Thymus (tissue), 11 donors: ENCODE measurements at regions not wholly inside any gene's neighbourhood (a gene's known extent, or its start where the extent isn't known, plus 50 kb on each side); places are given as distances from the start of the nearest gene placed in this dataset.

Experiments
- DNase-seq, 9 donors: peaks; one replicate each; pipeline ENCODE4 v3.0.0-alpha.2; 2013; ENCODE audit warnings: low spot score in 9 of 9, low read depth in 6 of 9, missing footprints in 1 of 9
- H3K27ac ChIP-seq, 2 donors: one replicate each; pipeline ENCODE4 v1.5.1; 2013; ENCODE audit warnings: control low read depth in 1 of 2, low read depth in 1 of 2, low read length in 1 of 2, mild to moderate bottlenecking in 1 of 2, moderate library complexity in 1 of 2
- H3K27me3 ChIP-seq, 2 donors: one replicate each; pipeline ENCODE4 v1.5.1; 2013; ENCODE audit warnings: low read length in 1 of 2; ENCODE audit not compliant: control insufficient read depth in 2 of 2, insufficient read depth in 1 of 2
- H3K36me3 ChIP-seq, 2 donors: one replicate each; pipeline ENCODE4 v1.5.1; 2013; ENCODE audit warnings: low read length in 1 of 2, mild to moderate bottlenecking in 1 of 2, moderate library complexity in 1 of 2; ENCODE audit not compliant: control insufficient read depth in 2 of 2, insufficient read depth in 2 of 2
- H3K4me1 ChIP-seq, 2 donors: one replicate each; pipeline ENCODE4 v1.5.1; 2013; ENCODE audit warnings: low read length in 2 of 2; ENCODE audit not compliant: control insufficient read depth in 2 of 2, insufficient read depth in 2 of 2
- H3K4me3 ChIP-seq, 2 donors: one replicate each; pipeline ENCODE4 v1.5.1; 2013; ENCODE audit warnings: low read length in 2 of 2, control low read depth in 1 of 2, mild to moderate bottlenecking in 1 of 2
- H3K9me3 ChIP-seq, 2 donors: one replicate each; pipeline ENCODE4 v1.5.1; 2013; ENCODE audit warnings: low read length in 1 of 2, mild to moderate bottlenecking in 1 of 2; ENCODE audit not compliant: control insufficient read depth in 2 of 2, insufficient read depth in 1 of 2
- WGBS: extraction: QIAGEN DNeasy Blood & Tissue Kit; methylation state at CpG from one replicate; pipeline ENCODE4 v1.1.7; 2013; 5-methylcytosine and 5-hydroxymethylcytosine counted together
- donor health status: healthy.

DNA sequence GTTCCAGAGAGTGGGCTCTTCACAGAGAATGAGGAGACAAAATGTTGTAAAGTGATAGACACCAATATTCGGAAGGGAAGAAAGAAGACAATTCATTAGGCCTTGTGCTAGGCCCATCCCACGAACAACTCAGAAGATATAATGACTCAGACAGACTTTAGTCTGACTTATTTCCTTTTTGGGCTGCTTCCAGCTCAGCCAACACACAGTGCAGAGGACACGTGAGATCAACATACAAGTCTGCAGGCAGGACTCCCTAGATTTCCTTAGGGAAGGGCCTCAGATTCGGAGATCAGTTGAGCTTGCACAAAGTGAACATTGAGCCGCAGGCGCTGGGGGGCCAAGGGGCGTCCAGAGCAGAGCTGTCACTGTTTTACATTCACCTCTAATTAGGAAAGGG is 290.7 kb upstream of the TENM3 start:
- no peak for DNase-seq
- Histone ChIP-seq H3K27ac (no peak overlapping the region), H3K4me3 (no peak overlapping the region)

DNA sequence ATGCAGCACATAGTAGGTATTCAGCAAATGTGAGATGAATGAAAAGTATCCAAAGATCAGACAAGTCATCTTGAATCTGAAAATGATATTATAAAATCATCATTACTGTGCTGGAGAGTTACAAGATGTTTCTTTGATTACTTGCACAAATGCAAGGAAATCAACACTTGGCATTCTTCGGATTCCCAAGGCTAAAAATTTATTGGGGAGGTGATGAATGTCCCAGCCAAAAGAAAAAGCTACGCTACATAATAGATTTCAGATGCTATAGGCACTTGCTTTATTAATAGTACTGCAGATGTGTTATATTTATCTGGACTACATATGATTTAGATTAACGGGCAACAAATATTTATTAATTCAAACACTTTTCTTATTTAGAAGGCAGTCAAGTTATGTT is 286.7 kb upstream of the TENM3 start:
- 93% methylated on average over 3 of the region's 3 CpGs for WGBS
- H3K9me3 ChIP-seq, result no peaks in the 10 kb centered on the region
- H3K36me3 ChIP-seq, result no peaks in the 10 kb centered on the region
- H3K4me3 ChIP-seq, result no peak overlapping the region
- H3K4me1 ChIP-seq, result no peaks in the 10 kb centered on the region
- no peak for DNase-seq
- no peak overlapping the region for H3K27ac ChIP-seq
- H3K27me3 ChIP-seq, result no peaks in the 10 kb centered on the region

More for the DNA sequence above, 290.7 kb upstream of the TENM3 start:
- peaks cover 0 to 3% of the 10 kb centered on the region in 2 donors for H3K9me3 ChIP-seq
- no peaks in the 10 kb centered on the region for H3K4me1 ChIP-seq
- 87% methylated on average over 7 of the region's 7 CpGs for WGBS
- no peaks in the 10 kb centered on the region for H3K27me3 ChIP-seq
- H3K36me3 ChIP-seq, result no peaks in the 10 kb centered on the region

DNA sequence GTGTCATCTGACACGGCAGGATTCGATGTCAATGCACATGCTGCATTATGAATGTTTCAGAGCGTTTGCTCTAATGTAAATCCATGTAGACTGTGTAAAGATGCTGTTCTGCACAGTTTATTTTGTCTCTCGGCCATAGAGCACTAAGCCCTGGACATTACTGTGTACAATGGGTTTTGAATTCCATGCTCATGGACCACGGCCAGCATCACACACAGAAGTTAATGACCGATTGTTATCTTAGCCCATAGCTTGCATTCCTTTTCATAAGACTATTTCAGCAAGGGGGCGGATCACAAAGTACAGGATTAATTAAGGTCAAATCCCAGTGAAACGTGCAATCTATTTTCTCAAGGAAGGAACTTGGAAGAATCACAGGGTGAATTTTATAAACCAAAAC is 286.1 kb upstream of the TENM3 start:
- Histone ChIP-seq H3K36me3 (no peaks in the 10 kb centered on the region), H3K4me1 (no peaks in the 10 kb centered on the region), H3K9me3 (no peaks in the 10 kb centered on the region), H3K27ac (no peak overlapping the region), H3K4me3 (no peak overlapping the region), H3K27me3 (no peaks in the 10 kb centered on the region)
- WGBS, result 89% methylated on average over 8 of the region's 8 CpGs
- DNase-seq, result no peak

DNA sequence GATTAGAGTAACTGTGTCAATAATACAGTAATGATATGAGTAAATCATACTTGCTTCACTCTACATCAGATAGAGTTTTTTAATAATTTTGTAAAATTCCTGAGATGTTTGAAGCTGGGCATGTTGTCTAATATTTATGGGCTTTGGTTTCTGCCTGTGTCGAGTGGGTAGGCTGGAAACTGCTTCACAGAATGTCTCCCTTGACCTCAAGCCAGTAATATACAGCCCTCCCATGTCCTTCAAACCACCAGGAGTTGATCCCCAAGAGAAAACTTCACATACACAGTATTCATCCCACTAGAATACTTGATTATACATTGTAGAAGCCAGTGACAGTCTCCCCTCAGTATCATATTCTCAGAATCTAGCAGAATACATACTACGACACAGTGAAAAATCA is 284.8 kb upstream of the TENM3 start:
- no peak overlapping the region for H3K27ac ChIP-seq
- no peaks in the 10 kb centered on the region for H3K9me3 ChIP-seq
- no peaks in the 10 kb centered on the region for H3K36me3 ChIP-seq
- no peaks in the 10 kb centered on the region for H3K27me3 ChIP-seq
- H3K4me3 ChIP-seq, result no peak overlapping the region
- no peak for DNase-seq
- 79% methylated on average over 2 of the region's 2 CpGs for WGBS
- H3K4me1 ChIP-seq, result no peaks in the 10 kb centered on the region

DNA sequence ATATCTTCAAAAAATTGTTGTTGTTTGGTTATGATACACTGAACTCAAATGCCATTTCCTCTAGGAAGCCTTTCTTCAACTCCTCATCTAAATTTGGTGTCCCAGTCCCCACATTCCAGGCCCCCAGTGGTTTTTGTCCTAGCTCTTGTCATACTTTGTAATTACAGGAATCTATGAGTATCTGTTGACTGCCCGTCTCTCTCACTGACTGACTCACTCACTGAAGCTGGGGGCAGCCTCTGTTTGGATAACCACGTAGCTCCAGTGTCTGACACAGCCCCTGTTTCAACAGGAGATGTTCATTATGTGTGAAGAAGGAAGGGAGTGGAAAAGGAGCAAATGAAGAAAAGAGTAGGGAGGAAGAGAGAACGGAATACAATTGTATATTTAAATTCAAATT is 284.1 kb upstream of the TENM3 start:
- no peak for DNase-seq
- WGBS, result 76% methylated on average over 3 of the region's 3 CpGs
- no peaks in the 10 kb centered on the region for H3K4me1 ChIP-seq
- no peaks in the 10 kb centered on the region for H3K9me3 ChIP-seq
- H3K36me3 ChIP-seq, result no peaks in the 10 kb centered on the region
- H3K27ac ChIP-seq, result no peak overlapping the region
- no peak overlapping the region for H3K4me3 ChIP-seq
- no peaks in the 10 kb centered on the region for H3K27me3 ChIP-seq

- Histone ChIP-seq H3K27me3 (no peaks in the 10 kb centered on the region), H3K4me1 (no peaks in the 10 kb centered on the region), H3K4me3 (no peak overlapping the region), H3K27ac (no peak overlapping the region), H3K9me3 (no peaks in the 10 kb centered on the region), H3K36me3 (no peaks in the 10 kb centered on the region)
- 89% methylated on average over 3 of the region's 3 CpGs for WGBS
- DNase-seq, result no peak
These were observed 282.8 kb upstream of the TENM3 start for GRCh38 chr4:181960384-181960783.

DNA sequence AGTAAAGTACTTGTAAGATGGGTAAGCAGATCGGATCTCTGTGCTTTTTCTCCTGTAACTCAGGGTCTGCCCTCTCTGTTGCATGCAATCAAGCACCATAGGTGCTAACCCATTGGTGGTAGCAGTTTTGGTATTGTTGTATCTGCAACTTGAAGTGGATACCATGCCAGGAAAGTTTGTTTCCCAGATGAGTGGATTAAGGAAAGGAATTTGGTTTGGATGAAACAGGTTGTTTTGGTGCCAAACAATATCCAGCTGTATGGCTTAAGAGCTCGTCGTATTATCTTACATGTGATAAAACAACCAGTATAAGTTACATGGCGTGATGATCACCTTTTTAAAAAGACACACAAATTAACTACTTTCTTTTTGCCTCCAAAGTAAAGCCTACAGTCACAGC is 280.9 kb upstream of the TENM3 start:
- Histone ChIP-seq H3K27ac (no peak overlapping the region), H3K27me3 (no peaks in the 10 kb centered on the region), H3K36me3 (no peaks in the 10 kb centered on the region), H3K9me3 (no peaks in the 10 kb centered on the region), H3K4me3 (no peak overlapping the region), H3K4me1 (no peaks in the 10 kb centered on the region)
- DNase-seq, result no peak
- WGBS, result 87% methylated on average over 4 of the region's 4 CpGs

DNA sequence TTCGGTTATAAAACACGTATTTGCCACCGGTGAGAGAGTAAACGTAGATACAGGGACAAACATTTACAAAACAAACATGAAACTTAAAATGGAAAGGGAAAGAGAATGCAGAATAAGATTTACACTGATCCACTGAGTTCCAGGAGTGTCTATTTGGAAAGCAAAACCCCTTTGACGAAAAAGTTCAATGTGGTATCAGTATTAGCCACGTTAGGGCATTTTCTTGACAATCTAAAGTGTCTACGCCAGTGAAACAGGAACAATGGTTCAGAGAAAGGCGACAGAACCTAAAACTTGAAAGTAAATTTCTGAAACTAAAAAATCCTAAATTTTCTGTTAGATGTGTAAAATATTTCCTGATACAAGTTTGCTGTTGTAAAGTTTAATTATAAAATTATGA is 278.5 kb upstream of the TENM3 start:
- H3K36me3 ChIP-seq, result no peaks in the 10 kb centered on the region
- H3K4me1 ChIP-seq, result no peaks in the 10 kb centered on the region
- WGBS, result 88% methylated on average over 8 of the region's 8 CpGs
- no peaks in the 10 kb centered on the region for H3K27me3 ChIP-seq
- H3K4me3 ChIP-seq, result no peak overlapping the region
- no peak overlapping the region for H3K27ac ChIP-seq
- no peak for DNase-seq
- no peaks in the 10 kb centered on the region for H3K9me3 ChIP-seq

DNA sequence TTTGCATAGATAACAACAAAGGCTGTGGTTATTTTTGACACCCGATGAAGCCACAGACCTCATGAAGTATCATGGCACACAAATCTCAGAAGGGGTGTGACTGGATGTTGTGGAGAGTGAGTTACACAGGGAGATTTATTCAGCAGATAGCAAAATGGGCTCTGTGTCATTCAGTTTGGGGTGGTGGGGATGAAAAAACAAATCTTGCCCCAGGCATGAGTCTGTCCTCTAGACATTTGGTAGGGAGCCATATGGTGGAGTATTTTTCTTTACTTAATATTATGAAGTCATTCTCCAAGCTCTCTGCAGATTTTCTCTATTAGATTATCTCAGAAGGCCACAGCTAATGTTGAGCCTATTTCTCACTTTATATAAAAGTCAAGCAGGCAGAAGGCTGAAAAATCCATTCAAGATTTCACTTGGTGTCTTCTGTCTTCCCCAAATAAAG is 277.1 kb upstream of the TENM3 start:
- no peak for DNase-seq
- no peaks in the 10 kb centered on the region for H3K4me1 ChIP-seq
- H3K27me3 ChIP-seq, result no peaks in the 10 kb centered on the region
- H3K4me3 ChIP-seq, result no peak overlapping the region
- H3K36me3 ChIP-seq, result no peaks in the 10 kb centered on the region
- 93% methylated on average over 1 of the region's 1 CpG for WGBS
- no peaks in the 10 kb centered on the region for H3K9me3 ChIP-seq
- H3K27ac ChIP-seq, result no peak overlapping the region

GRCh38 chr4:181967401-181967800 is 275.8 kb upstream of the TENM3 start:
- Histone ChIP-seq H3K4me1 (no peaks in the 10 kb centered on the region), H3K9me3 (no peaks in the 10 kb centered on the region)

More at GRCh38 chr4:181967401-181967800, 275.8 kb upstream of the TENM3 start:
- Histone ChIP-seq H3K27me3 (no peaks in the 10 kb centered on the region), H3K4me3 (no peak overlapping the region), H3K27ac (no peak overlapping the region), H3K36me3 (no peaks in the 10 kb centered on the region)
- DNase-seq, result no peak
- WGBS, result 90% methylated on average over 3 of the region's 3 CpGs
